ENCODE measurements at regions not wholly inside any gene's neighbourhood (a gene's known extent, or its start where the extent isn't known, plus 50 kb on each side); places are given as distances from the start of the nearest gene placed in this dataset.

DNA sequence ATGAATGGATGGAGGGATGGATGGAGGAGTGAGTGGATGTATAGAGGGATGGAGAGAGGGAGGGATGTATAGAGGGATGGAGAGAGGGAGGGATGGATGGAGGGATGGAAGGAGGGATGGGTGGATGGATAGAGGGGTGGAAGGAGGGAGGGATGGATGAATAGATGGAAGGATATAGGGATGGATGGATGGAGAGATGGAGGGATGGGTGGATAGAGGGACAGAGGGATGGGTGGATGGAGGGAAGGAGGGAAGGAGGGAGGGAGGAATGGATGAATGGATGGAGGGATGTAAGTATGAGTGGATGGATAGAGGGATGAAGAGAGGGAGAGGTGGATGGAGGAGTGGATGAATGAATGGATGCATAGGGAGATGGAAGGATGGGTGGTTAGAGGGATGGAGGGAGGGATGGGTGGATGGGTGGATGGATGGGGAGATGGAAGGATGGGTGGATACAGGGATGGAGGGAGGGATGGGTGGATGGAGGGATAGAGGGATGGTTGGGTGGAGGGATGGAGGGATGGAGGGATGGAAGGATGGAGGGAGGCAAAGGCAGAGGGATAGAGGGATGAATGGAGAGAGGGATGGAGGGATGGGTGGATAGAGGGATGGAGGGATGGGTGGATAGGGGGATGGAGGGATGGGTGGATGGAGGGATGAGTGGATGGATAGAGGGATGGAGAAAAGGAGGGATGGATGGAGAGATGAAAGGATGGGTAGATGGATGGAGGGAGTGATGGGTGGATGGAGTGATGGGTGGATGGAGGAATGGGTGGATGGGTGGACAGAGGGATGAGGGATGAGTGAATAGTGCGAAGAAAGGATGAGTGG, 313.8 kb downstream of the UACA start:
- TF ChIP-seq ZZZ3 (IDR thresholded peaks at IDR 0.05) (no peak), BRF1 (IDR thresholded peaks at IDR 0.05; ENCODE audit: borderline replicate concordance, extremely low read depth, insufficient read length) (no peak), CEBPB (tag; IDR thresholded peaks at IDR 0.05) (no peak), ZNF253 (CRISPR knock-in tag; conservative IDR thresholded peaks at IDR 0.05) (no peak), HDGF (IDR thresholded peaks at IDR 0.05) (no peak), BCL6 (CRISPR knock-in tag; IDR thresholded peaks at IDR 0.05) (no peak), POLR2A (conservative IDR thresholded peaks at IDR 0.05) (no peak)
- TF ChIP-seq, protein P1, sequence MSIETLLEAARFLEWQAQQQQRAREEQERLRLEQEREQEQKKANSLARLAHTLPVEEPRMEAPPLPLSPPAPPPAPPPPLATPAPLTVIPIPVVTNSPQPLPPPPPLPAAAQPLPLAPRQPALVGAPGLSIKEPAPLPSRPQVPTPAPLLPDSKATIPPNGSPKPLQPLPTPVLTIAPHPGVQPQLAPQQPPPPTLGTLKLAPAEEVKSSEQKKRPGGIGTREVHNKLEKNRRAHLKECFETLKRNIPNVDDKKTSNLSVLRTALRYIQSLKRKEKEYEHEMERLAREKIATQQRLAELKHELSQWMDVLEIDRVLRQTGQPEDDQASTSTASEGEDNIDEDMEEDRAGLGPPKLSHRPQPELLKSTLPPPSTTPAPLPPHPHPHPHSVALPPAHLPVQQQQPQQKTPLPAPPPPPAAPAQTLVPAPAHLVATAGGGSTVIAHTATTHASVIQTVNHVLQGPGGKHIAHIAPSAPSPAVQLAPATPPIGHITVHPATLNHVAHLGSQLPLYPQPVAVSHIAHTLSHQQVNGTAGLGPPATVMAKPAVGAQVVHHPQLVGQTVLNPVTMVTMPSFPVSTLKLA (conservative IDR thresholded peaks at IDR 0.05) = no peak
